ENCODE measurements at regions not wholly inside any gene's neighbourhood (a gene's known extent, or its start where the extent isn't known, plus 50 kb on each side); places are given as distances from the start of the nearest gene placed in this dataset.
"Not testable (repeated sequence)": the region's sequence is repeated elsewhere in the genome, so short reads cannot be mapped to it uniquely, and the experiment has no call there.

- no peak for DNase-seq (ENCODE audit: low spot score)
Measured at GRCh38 chr12:58651850-58652249, 268.5 kb downstream of the LRIG3 start.

GRCh38 chr12:58654021-58654420 lies 266.3 kb downstream of the LRIG3 start:
- no peak for DNase-seq (ENCODE audit: low spot score)

GRCh38 chr12:58655375-58655774 lies 264.9 kb downstream of the LRIG3 start:
- no peak for DNase-seq (ENCODE audit: low spot score)

GRCh38 chr12:58656254-58657009 lies 263.9 kb downstream of the LRIG3 start:
- no peak for DNase-seq (ENCODE audit: low spot score)

GRCh38 chr12:58657190-58657589 lies 263.1 kb downstream of the LRIG3 start:
- DNase-seq (ENCODE audit: low spot score), result no peak

- no peak for DNase-seq (ENCODE audit: low spot score)
Measured at GRCh38 chr12:58665375-58665774, 254.9 kb downstream of the LRIG3 start.

GRCh38 chr12:58668233-58668632 lies 252.1 kb downstream of the LRIG3 start:
- DNase-seq (ENCODE audit: low spot score), result no peak

GRCh38 chr12:58668871-58669270 lies 251.4 kb downstream of the LRIG3 start:
- DNase-seq (ENCODE audit: low spot score), result no peak

- no peak for DNase-seq (ENCODE audit: low spot score)
Measured at GRCh38 chr12:58670623-58671022, 249.7 kb downstream of the LRIG3 start.

- DNase-seq (ENCODE audit: low spot score), result no peak
Measured at GRCh38 chr12:58671196-58671595, 249.1 kb downstream of the LRIG3 start.

- DNase-seq (ENCODE audit: low spot score), result no peak
Measured at GRCh38 chr12:58673021-58673420, 247.3 kb downstream of the LRIG3 start.

- not testable (repeated sequence) for DNase-seq (ENCODE audit: low spot score)
Measured at GRCh38 chr12:58677833-58678232, 242.5 kb downstream of the LRIG3 start.

- no peak for DNase-seq (ENCODE audit: low spot score)
Measured at GRCh38 chr12:58678753-58679152, 241.6 kb downstream of the LRIG3 start.

GRCh38 chr12:58681730-58682129 lies 238.6 kb downstream of the LRIG3 start:
- no peak for DNase-seq (ENCODE audit: low spot score)

- no peak for DNase-seq (ENCODE audit: low spot score)
Measured at GRCh38 chr12:58695263-58695662, 225.0 kb downstream of the LRIG3 start.

- no peak for DNase-seq (ENCODE audit: low spot score)
Measured at GRCh38 chr12:58701536-58701935, 218.8 kb downstream of the LRIG3 start.

GRCh38 chr12:58703866-58704265 lies 216.4 kb downstream of the LRIG3 start:
- no peak for DNase-seq (ENCODE audit: low spot score)

GRCh38 chr12:58704770-58705169 lies 215.5 kb downstream of the LRIG3 start:
- DNase-seq (ENCODE audit: low spot score), result not testable (repeated sequence)

- no peak for DNase-seq (ENCODE audit: low spot score)
Measured at GRCh38 chr12:58710901-58711300, 209.4 kb downstream of the LRIG3 start.

- DNase-seq (ENCODE audit: low spot score), result no peak
Measured at GRCh38 chr12:58711974-58712373, 208.3 kb downstream of the LRIG3 start.

- no peak for DNase-seq (ENCODE audit: low spot score)
Measured at GRCh38 chr12:58712976-58713375, 207.3 kb downstream of the LRIG3 start.

GRCh38 chr12:58719161-58719560 lies 201.1 kb downstream of the LRIG3 start:
- DNase-seq (ENCODE audit: low spot score), result no peak

GRCh38 chr12:58720421-58720820 lies 199.9 kb downstream of the LRIG3 start:
- DNase-seq (ENCODE audit: low spot score), result no peak
